ENCODE measurements at regions not wholly inside any gene's neighbourhood (a gene's known extent, or its start where the extent isn't known, plus 50 kb on each side); places are given as distances from the start of the nearest gene placed in this dataset.

GRCh38 chr19:30231408-30232318 lies 140.5 kb upstream of the ZNF536 start:
- ChIA-PET POLR2A (no interaction called here), CTCF (no interaction called here)
- Histone ChIP-seq H3K4me3 (ENCODE audit: low read depth, low read length) (no peak overlapping the region), H3K27me3 (ENCODE audit: control insufficient read depth, insufficient read depth, low read length) (peaks cover 30% of the 10 kb centered on the region), H3K27ac (ENCODE audit: low read depth, low read length) (no peak overlapping the region), H3K9me3 (ENCODE audit: control insufficient read depth, insufficient read depth, low read length) (peaks cover 4% of the 10 kb centered on the region; the same call in 1 of the 2 replicates)
- no peak for TF ChIP-seq CTCF (IDR thresholded peaks at IDR 0.05; ENCODE audit: low read depth, low read length)
- DNase-seq (ENCODE audit: low read depth, low spot score) = no peak

GRCh38 chr19:30233375-30233774 lies 138.8 kb upstream of the ZNF536 start:
- Histone ChIP-seq H3K4me3 (ENCODE audit: low read depth, low read length) (no peak overlapping the region), H3K9me3 (ENCODE audit: control insufficient read depth, insufficient read depth, low read length) (peaks cover under 1% of the 10 kb centered on the region; the same call in 1 of the 2 replicates), H3K27me3 (ENCODE audit: control insufficient read depth, insufficient read depth, low read length) (peaks cover 18% of the 10 kb centered on the region), H3K27ac (ENCODE audit: low read depth, low read length) (no peak overlapping the region)
- no peak for TF ChIP-seq CTCF (IDR thresholded peaks at IDR 0.05; ENCODE audit: low read depth, low read length)
- no peak for DNase-seq (ENCODE audit: low read depth, low spot score)
- ChIA-PET CTCF (no interaction called here), POLR2A (no interaction called here)

- Histone ChIP-seq H3K4me3 (ENCODE audit: low read depth, low read length) (no peak overlapping the region), H3K9me3 (ENCODE audit: control insufficient read depth, insufficient read depth, low read length) (peaks cover 5% of the 10 kb centered on the region), H3K27ac (ENCODE audit: low read depth, low read length) (no peak overlapping the region), H3K27me3 (ENCODE audit: control insufficient read depth, insufficient read depth, low read length) (no peaks in the 10 kb centered on the region)
- ChIA-PET POLR2A (no interaction called here), CTCF (no interaction called here)
- no peak for DNase-seq (ENCODE audit: low read depth, low spot score)
- no peak for TF ChIP-seq CTCF (IDR thresholded peaks at IDR 0.05; ENCODE audit: low read depth, low read length)
Measured at GRCh38 chr19:30235946-30236345, 136.2 kb upstream of the ZNF536 start.

- Histone ChIP-seq H3K27ac (ENCODE audit: low read depth, low read length) (no peak overlapping the region), H3K4me3 (ENCODE audit: low read depth, low read length) (no peak overlapping the region), H3K9me3 (ENCODE audit: control insufficient read depth, insufficient read depth, low read length) (peaks cover 5% of the 10 kb centered on the region), H3K27me3 (ENCODE audit: control insufficient read depth, insufficient read depth, low read length) (no peaks in the 10 kb centered on the region)
- TF ChIP-seq CTCF (IDR thresholded peaks at IDR 0.05; ENCODE audit: low read depth, low read length) = no peak
- DNase-seq (ENCODE audit: low read depth, low spot score) = no peak
- ChIA-PET CTCF (no interaction called here), POLR2A (no interaction called here)
Measured at GRCh38 chr19:30236587-30236986, 135.6 kb upstream of the ZNF536 start.

GRCh38 chr19:30237140-30237539 lies 135.0 kb upstream of the ZNF536 start:
- no peak for DNase-seq (ENCODE audit: low read depth, low spot score)
- Histone ChIP-seq H3K4me3 (ENCODE audit: low read depth, low read length) (no peak overlapping the region), H3K9me3 (ENCODE audit: control insufficient read depth, insufficient read depth, low read length) (peaks cover 5% of the 10 kb centered on the region), H3K27me3 (ENCODE audit: control insufficient read depth, insufficient read depth, low read length) (no peaks in the 10 kb centered on the region), H3K27ac (ENCODE audit: low read depth, low read length) (no peak overlapping the region)
- ChIA-PET POLR2A (no interaction called here), CTCF (no interaction called here)
- TF ChIP-seq CTCF (IDR thresholded peaks at IDR 0.05; ENCODE audit: low read depth, low read length) = no peak

Data from AG04450 (cell line).